ENCODE measurements at regions not wholly inside any gene's neighbourhood (a gene's known extent, or its start where the extent isn't known, plus 50 kb on each side); places are given as distances from the start of the nearest gene placed in this dataset.

- Histone ChIP-seq H3K27ac (ENCODE audit: low read depth, low read length, poor library complexity, severe bottlenecking) (no peak overlapping the region), H3K4me3 (ENCODE audit: low read depth, low read length, poor library complexity, severe bottlenecking) (no peak overlapping the region), H2AFZ (ENCODE audit: low read length) (no peak overlapping the region), H3K9ac (ENCODE audit: low read length) (no peak overlapping the region), H3K79me2 (ENCODE audit: insufficient read depth, low read length) (no peaks in the 10 kb centered on the region), H3F3A (ENCODE audit: insufficient read depth, low read length) (no peaks in the 10 kb centered on the region), H3K9me2 (ENCODE audit: low read depth, low read length) (no peaks in the 10 kb centered on the region), H3K27me3 (ENCODE audit: insufficient read depth, low read length) (no peaks in the 10 kb centered on the region), H3K9me3 (ENCODE audit: low read length) (no peaks in the 10 kb centered on the region), H3K4me2 (ENCODE audit: low read length) (no peak overlapping the region), H4K20me1 (ENCODE audit: insufficient read depth, low read length) (no peaks in the 10 kb centered on the region), H3K4me1 (ENCODE audit: insufficient read depth, low read length, severe bottlenecking) (no peaks in the 10 kb centered on the region), H3K36me3 (ENCODE audit: insufficient read depth, low read length) (no peaks in the 10 kb centered on the region)
- no peak for TF ChIP-seq EZH2 (IDR thresholded peaks at IDR 0.05; ENCODE audit: borderline replicate concordance, low read length)
- TF ChIP-seq, protein P1, sequence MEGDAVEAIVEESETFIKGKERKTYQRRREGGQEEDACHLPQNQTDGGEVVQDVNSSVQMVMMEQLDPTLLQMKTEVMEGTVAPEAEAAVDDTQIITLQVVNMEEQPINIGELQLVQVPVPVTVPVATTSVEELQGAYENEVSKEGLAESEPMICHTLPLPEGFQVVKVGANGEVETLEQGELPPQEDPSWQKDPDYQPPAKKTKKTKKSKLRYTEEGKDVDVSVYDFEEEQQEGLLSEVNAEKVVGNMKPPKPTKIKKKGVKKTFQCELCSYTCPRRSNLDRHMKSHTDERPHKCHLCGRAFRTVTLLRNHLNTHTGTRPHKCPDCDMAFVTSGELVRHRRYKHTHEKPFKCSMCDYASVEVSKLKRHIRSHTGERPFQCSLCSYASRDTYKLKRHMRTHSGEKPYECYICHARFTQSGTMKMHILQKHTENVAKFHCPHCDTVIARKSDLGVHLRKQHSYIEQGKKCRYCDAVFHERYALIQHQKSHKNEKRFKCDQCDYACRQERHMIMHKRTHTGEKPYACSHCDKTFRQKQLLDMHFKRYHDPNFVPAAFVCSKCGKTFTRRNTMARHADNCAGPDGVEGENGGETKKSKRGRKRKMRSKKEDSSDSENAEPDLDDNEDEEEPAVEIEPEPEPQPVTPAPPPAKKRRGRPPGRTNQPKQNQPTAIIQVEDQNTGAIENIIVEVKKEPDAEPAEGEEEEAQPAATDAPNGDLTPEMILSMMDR (IDR thresholded peaks at IDR 0.05; ENCODE audit: low read length), result no peak
Measured at GRCh38 chr4:128363966-128364365, 76.4 kb upstream of the PGRMC2 start.

DNA sequence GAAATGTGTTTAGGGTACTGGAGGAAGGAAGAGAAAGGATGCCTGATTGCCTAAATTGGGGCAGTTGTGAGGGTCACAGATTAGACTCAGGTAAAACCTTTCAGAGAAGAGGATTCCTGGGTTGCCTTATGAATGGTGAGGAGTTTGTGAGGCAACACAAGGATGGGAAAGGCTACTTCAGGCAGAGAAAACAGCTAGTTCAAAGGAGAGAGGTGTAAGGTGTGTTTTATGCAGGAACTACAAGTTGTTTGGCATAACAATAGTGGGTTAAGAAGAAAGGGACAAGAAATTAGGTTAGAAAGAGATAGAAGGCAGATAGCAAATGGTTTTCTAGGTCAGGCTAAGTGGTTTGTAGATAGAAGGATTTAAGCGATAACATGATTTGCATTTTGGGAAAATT is 75.1 kb upstream of the PGRMC2 start:
- no peaks in the 10 kb centered on the region for H4K20me1 ChIP-seq (ENCODE audit: insufficient read depth, low read length)
- H3K36me3 ChIP-seq (ENCODE audit: insufficient read depth, low read length), result no peaks in the 10 kb centered on the region
- H3F3A ChIP-seq (ENCODE audit: insufficient read depth, low read length), result no peaks in the 10 kb centered on the region
- no peak overlapping the region for H3K9ac ChIP-seq (ENCODE audit: low read length)
- H3K27me3 ChIP-seq (ENCODE audit: insufficient read depth, low read length), result no peaks in the 10 kb centered on the region
- H3K79me2 ChIP-seq (ENCODE audit: insufficient read depth, low read length), result no peaks in the 10 kb centered on the region
- H3K4me1 ChIP-seq (ENCODE audit: insufficient read depth, low read length, severe bottlenecking), result no peaks in the 10 kb centered on the region
- H2AFZ ChIP-seq (ENCODE audit: low read length), result no peak overlapping the region
- H3K27ac ChIP-seq (ENCODE audit: low read depth, low read length, poor library complexity, severe bottlenecking), result no peak overlapping the region
- no peak overlapping the region for H3K4me3 ChIP-seq (ENCODE audit: low read depth, low read length, poor library complexity, severe bottlenecking)
- H3K9me3 ChIP-seq (ENCODE audit: low read length), result no peaks in the 10 kb centered on the region
- H3K4me2 ChIP-seq (ENCODE audit: low read length), result no peak overlapping the region
- H3K9me2 ChIP-seq (ENCODE audit: low read depth, low read length), result no peaks in the 10 kb centered on the region
- TF ChIP-seq, protein P1 (IDR thresholded peaks at IDR 0.05; ENCODE audit: low read length), result no peak
- TF ChIP-seq EZH2 (IDR thresholded peaks at IDR 0.05; ENCODE audit: borderline replicate concordance, low read length), result no peak

DNA sequence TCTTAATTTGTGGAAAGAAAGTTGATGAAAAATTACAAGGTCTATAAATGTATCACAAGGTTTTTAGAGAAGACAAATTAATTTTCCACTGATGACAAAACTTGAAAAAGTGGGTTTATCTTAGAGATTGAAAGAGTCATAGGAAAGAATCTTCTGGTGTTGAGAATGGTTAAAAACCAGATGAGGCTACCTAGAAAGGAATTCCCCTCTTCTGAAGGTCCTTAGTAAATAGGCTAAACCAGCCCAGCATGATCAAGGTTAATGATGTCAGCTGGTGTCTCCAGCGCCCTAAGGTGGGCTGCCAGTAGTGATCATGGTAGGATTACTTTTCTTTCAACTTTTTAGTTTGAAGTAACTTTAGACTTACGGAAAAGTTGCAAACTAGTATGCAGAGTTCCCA is 71.8 kb upstream of the PGRMC2 start:
- H3K9me3 ChIP-seq (ENCODE audit: low read length), result no peaks in the 10 kb centered on the region
- H3K36me3 ChIP-seq (ENCODE audit: insufficient read depth, low read length), result no peaks in the 10 kb centered on the region
- H2AFZ ChIP-seq (ENCODE audit: low read length), result no peak overlapping the region
- no peaks in the 10 kb centered on the region for H3K4me1 ChIP-seq (ENCODE audit: insufficient read depth, low read length, severe bottlenecking)
- no peak overlapping the region for H3K4me2 ChIP-seq (ENCODE audit: low read length)
- no peaks in the 10 kb centered on the region for H3K79me2 ChIP-seq (ENCODE audit: insufficient read depth, low read length)
- H3K9me2 ChIP-seq (ENCODE audit: low read depth, low read length), result no peaks in the 10 kb centered on the region
- H3K27me3 ChIP-seq (ENCODE audit: insufficient read depth, low read length), result no peaks in the 10 kb centered on the region
- H3K9ac ChIP-seq (ENCODE audit: low read length), result no peak overlapping the region
- H4K20me1 ChIP-seq (ENCODE audit: insufficient read depth, low read length), result no peaks in the 10 kb centered on the region
- TF ChIP-seq, protein P1 (IDR thresholded peaks at IDR 0.05; ENCODE audit: low read length), result no peak
- TF ChIP-seq EZH2 (IDR thresholded peaks at IDR 0.05; ENCODE audit: borderline replicate concordance, low read length), result no peak
- no peak overlapping the region for H3K4me3 ChIP-seq (ENCODE audit: low read depth, low read length, poor library complexity, severe bottlenecking)
- no peaks in the 10 kb centered on the region for H3F3A ChIP-seq (ENCODE audit: insufficient read depth, low read length)
- H3K27ac ChIP-seq (ENCODE audit: low read depth, low read length, poor library complexity, severe bottlenecking), result no peak overlapping the region
